PC-3 (cell line): ENCODE measurements at regions not wholly inside any gene's neighbourhood (a gene's known extent, or its start where the extent isn't known, plus 50 kb on each side); places are given as distances from the start of the nearest gene placed in this dataset.

Source experiments
- EZH2 ChIP-seq: fragments of 300-600 bp; sonication (generic); IDR thresholded peaks from one replicate; pipeline ENCODE4 v1.6.1; 2017; ENCODE audit warnings: antibody characterized with exemption, mild to moderate bottlenecking, low read length; ENCODE audit not compliant: unreplicated experiment
- TF ChIP-seq, protein P1 (sequence below): fragments of 300-600 bp; sonication (generic); conservative IDR thresholded peaks from 2 replicates; pipeline ENCODE4 v1.5.1; 2017; ENCODE audit warnings: antibody characterized with exemption, low read depth, mild to moderate bottlenecking, low read length

DNA sequence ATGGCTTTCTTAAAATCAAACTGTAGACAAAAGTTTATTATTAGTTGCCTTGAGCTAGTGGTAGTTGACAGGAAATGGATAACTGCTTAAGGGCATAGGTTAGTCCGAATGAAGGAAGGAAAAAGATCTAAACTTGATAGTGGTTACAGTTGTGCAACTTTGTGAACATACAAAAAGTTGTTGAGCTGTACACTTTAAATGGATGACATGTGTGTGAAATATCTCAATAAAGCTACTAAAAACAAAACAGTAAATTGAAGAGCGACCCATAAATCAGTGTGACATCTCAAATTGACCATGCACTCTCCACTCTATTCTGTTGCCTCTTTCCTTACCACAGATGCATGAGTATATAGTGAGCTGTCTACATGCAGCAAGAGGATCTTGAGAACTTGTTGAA, 1757.8 kb downstream of the PCDH9 start:
- TF ChIP-seq, protein P1, sequence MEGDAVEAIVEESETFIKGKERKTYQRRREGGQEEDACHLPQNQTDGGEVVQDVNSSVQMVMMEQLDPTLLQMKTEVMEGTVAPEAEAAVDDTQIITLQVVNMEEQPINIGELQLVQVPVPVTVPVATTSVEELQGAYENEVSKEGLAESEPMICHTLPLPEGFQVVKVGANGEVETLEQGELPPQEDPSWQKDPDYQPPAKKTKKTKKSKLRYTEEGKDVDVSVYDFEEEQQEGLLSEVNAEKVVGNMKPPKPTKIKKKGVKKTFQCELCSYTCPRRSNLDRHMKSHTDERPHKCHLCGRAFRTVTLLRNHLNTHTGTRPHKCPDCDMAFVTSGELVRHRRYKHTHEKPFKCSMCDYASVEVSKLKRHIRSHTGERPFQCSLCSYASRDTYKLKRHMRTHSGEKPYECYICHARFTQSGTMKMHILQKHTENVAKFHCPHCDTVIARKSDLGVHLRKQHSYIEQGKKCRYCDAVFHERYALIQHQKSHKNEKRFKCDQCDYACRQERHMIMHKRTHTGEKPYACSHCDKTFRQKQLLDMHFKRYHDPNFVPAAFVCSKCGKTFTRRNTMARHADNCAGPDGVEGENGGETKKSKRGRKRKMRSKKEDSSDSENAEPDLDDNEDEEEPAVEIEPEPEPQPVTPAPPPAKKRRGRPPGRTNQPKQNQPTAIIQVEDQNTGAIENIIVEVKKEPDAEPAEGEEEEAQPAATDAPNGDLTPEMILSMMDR: no peak
- TF ChIP-seq EZH2: no peak
